ENCODE measurements at regions not wholly inside any gene's neighbourhood (a gene's known extent, or its start where the extent isn't known, plus 50 kb on each side); places are given as distances from the start of the nearest gene placed in this dataset.

DNA sequence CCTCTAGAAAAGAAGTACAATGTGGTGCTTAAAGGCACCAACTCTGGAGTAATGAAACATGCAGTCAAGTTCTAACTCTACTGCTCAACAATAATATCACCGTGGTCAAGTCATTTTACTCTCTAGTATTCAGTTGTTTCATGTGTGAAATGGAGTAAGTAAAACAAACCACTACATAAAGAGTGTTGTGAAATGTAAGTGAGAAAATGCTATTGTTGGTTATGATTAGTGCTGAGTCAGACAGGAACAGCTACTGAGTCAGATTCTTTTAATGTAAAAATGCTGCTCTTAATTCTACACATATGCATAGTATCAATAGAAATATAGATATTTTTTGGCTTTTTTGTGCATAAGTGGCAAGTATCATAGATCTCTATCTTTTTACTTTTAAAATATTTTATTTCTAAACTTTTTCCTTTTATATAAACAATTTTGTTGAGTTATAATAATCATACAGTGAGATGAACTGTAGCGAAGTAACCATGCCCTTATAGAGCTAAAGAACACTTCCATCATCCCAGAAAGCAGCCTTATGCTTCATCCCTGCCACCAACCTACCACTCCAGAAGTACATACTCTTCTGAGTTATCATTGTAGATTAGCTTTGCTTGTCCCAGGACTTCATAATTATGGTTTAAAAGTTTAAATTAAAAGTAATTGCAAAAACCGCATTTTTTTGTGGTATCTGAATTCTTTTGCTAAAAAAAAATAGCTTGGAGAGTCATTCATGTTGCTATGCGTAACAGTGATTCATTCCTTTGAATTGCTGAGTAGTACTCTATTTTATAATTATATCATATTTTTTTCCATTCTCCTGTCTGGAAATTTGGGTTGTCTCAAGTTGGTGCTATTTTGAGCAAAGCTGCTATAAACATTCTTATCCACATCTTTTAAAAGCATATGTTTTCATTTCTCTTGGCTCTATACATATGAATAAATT lies 548.2 kb upstream of the CLINT1 start:
- peak; percentile 46 for FAIRE-seq
- no peak for TF ChIP-seq POLR2AphosphoS5 (IDR thresholded peaks at IDR 0.05; ENCODE audit: low read depth, low read length)
- no peak for TF ChIP-seq TAF1 (IDR thresholded peaks at IDR 0.05; ENCODE audit: borderline replicate concordance, low read depth, low read length)
- TF ChIP-seq POLR2A (IDR thresholded peaks at IDR 0.05; ENCODE audit: low read depth, low read length) = no peak

DNA sequence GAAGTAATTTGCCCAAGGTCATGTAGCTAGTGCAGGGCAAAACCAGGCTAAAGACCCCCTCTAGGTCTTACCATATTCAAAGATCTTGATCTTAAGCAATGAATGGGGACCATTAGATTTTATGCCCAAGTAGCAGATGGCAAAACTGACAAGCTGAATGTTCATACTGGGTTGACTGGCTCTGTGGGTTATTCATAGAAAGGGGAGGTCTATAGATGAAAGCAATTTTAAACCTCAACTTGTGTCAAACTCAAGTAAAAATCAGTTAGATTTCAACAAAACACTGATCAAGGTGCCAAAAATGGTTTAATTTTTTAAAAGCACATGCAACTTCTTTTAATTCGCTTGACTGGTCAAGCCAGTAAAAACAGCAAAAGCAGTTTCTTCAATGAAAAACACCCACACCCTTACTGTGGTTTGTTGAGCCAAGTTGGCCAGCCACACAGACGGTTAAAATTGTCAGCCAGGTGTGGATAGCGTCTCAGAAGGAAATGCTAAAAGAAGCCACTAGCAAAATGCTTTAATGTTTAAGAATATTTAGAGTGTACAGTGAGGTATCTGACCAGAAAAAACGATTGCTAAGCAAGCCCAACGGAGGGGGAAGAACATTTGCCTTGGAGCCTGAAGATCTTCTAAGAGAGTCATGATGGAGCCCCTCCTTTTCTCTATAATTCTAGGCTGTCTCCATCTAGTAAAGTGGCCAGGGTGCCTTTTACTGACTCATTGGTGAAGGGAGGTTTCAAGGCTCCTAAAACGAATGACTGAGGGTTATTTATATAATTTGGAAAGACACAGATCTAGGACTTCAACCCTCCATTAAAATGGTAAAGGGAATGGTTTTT lies 539.6 kb upstream of the CLINT1 start:
- FAIRE-seq (no peak), DNase-seq (ENCODE audit: insufficient read length) (no peak)
- no peak for TF ChIP-seq TAF1 (IDR thresholded peaks at IDR 0.05; ENCODE audit: borderline replicate concordance, low read depth, low read length)
- no peak for TF ChIP-seq POLR2A (IDR thresholded peaks at IDR 0.05; ENCODE audit: low read depth, low read length)
- TF ChIP-seq POLR2AphosphoS5 (IDR thresholded peaks at IDR 0.05; ENCODE audit: low read depth, low read length) = no peak

More for the DNA sequence above, 548.2 kb upstream of the CLINT1 start:
- DNase-seq (ENCODE audit: insufficient read length) = no peak

DNA sequence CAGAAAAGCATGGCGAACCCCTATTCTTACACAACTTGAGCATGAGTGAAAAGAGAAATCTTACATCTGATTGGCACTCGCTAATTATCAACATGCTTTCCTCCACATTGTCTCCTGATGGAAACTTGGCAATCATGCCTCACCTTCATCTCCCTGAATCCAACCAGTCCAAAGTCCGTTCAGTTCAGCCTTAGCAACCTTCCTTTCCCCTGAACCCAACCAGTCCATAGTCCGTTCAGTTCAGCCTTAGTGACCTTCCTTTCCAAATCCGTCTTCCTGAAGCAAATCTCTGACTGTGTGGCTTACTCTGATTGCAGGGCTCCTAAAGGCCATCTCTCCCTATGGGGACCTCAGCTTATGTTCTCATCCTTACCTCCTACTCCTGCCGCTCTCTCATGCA lies 538.3 kb upstream of the CLINT1 start:
- DNase-seq (ENCODE audit: insufficient read length) = no peak
- FAIRE-seq = no peak
- TF ChIP-seq POLR2A (IDR thresholded peaks at IDR 0.05; ENCODE audit: low read depth, low read length) (no peak), TAF1 (IDR thresholded peaks at IDR 0.05; ENCODE audit: borderline replicate concordance, low read depth, low read length) (no peak), POLR2AphosphoS5 (IDR thresholded peaks at IDR 0.05; ENCODE audit: low read depth, low read length) (no peak)

DNA sequence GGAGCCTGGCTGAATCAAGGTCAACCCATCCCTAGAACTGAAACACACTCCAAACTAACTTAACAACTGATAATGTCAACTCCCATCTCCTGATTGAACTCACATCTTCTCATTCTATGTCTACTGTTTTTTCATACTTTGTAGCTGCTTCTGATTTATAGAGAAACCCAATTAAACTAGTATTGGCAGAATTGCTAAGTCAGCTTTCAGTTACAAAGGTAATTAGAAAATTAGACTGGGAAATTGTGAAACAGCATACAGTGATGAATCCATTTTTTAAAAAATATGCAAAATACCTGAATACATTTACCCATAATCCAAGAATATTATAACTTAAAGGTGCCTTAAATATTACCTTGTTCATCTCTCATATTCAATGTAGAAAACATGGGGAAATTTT lies 535.2 kb upstream of the CLINT1 start:
- no peak for FAIRE-seq
- TF ChIP-seq POLR2A (IDR thresholded peaks at IDR 0.05; ENCODE audit: low read depth, low read length) (no peak), POLR2AphosphoS5 (IDR thresholded peaks at IDR 0.05; ENCODE audit: low read depth, low read length) (no peak), TAF1 (IDR thresholded peaks at IDR 0.05; ENCODE audit: borderline replicate concordance, low read depth, low read length) (no peak)
- no peak for DNase-seq (ENCODE audit: insufficient read length)

- no peak for TF ChIP-seq POLR2A (IDR thresholded peaks at IDR 0.05; ENCODE audit: low read depth, low read length)
- TF ChIP-seq TAF1 (IDR thresholded peaks at IDR 0.05; ENCODE audit: borderline replicate concordance, low read depth, low read length) = no peak
- TF ChIP-seq POLR2AphosphoS5 (IDR thresholded peaks at IDR 0.05; ENCODE audit: low read depth, low read length) = no peak
- DNase-seq (ENCODE audit: insufficient read length) (no peak), FAIRE-seq (no peak)
Observed at GRCh38 chr5:158393457-158393856, 534.5 kb upstream of the CLINT1 start.

- TF ChIP-seq POLR2A (IDR thresholded peaks at IDR 0.05; ENCODE audit: low read depth, low read length) = no peak
- no peak for TF ChIP-seq POLR2AphosphoS5 (IDR thresholded peaks at IDR 0.05; ENCODE audit: low read depth, low read length)
- TF ChIP-seq TAF1 (IDR thresholded peaks at IDR 0.05; ENCODE audit: borderline replicate concordance, low read depth, low read length) = no peak
- DNase-seq (ENCODE audit: insufficient read length) = no peak
- FAIRE-seq = no peak
Observed at GRCh38 chr5:158392753-158393152, 533.8 kb upstream of the CLINT1 start.

- no peak for FAIRE-seq
- DNase-seq (ENCODE audit: insufficient read length) = no peak
- TF ChIP-seq POLR2AphosphoS5 (IDR thresholded peaks at IDR 0.05; ENCODE audit: low read depth, low read length) (no peak), TAF1 (IDR thresholded peaks at IDR 0.05; ENCODE audit: borderline replicate concordance, low read depth, low read length) (no peak), POLR2A (IDR thresholded peaks at IDR 0.05; ENCODE audit: low read depth, low read length) (no peak)
Observed at GRCh38 chr5:158390577-158390976, 531.6 kb upstream of the CLINT1 start.

- DNase-seq (ENCODE audit: insufficient read length) (no peak), FAIRE-seq (no peak)
- no peak for TF ChIP-seq POLR2A (IDR thresholded peaks at IDR 0.05; ENCODE audit: low read depth, low read length)
- no peak for TF ChIP-seq TAF1 (IDR thresholded peaks at IDR 0.05; ENCODE audit: borderline replicate concordance, low read depth, low read length)
- no peak for TF ChIP-seq POLR2AphosphoS5 (IDR thresholded peaks at IDR 0.05; ENCODE audit: low read depth, low read length)
Observed at GRCh38 chr5:158389786-158390185, 530.8 kb upstream of the CLINT1 start.

GRCh38 chr5:158388021-158388420 lies 529.1 kb upstream of the CLINT1 start:
- no peak for TF ChIP-seq POLR2A (IDR thresholded peaks at IDR 0.05; ENCODE audit: low read depth, low read length)
- no peak for TF ChIP-seq POLR2AphosphoS5 (IDR thresholded peaks at IDR 0.05; ENCODE audit: low read depth, low read length)
- TF ChIP-seq TAF1 (IDR thresholded peaks at IDR 0.05; ENCODE audit: borderline replicate concordance, low read depth, low read length) = no peak
- FAIRE-seq (no peak), DNase-seq (ENCODE audit: insufficient read length) (no peak)

DNA sequence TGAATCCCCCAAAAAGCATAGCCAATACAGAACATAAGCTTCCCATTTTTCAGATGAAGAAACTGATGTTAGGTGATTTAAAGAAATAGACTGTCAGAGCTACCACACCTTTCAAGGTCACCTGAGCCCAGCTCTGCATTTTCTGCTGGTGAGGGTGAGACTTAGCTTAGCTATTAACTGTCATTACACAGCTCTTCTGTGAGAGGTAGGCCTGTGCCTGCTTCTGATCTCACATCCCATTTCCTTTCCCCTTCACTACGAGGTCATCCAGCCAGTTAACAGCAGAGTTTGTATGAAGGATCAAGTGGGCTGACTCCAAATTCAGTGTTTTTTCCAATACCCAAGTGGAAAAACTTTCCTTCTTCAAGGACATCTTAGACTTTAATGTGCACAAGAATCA lies 528.6 kb upstream of the CLINT1 start:
- FAIRE-seq = peak; percentile 42

DNA sequence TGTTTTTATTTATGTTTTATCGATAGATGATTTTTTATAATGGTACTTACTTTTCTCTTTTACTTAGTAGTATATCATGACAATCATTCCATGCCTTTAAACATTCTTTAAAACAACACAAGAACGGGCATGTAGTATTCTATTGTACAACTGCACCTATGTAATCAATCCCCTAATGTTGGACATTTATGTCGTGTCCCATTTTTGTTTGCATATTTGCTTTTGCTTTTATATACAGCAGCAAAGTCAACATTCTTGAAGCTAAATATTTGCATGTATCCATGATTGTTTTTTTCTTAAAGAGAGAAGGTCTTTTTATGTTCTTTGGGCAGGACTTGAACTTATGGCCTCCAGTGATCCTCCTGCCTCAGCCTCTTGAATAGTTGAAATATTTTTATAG lies 527.0 kb upstream of the CLINT1 start:
- no peak for FAIRE-seq
- DNase-seq (ENCODE audit: insufficient read length) = no peak
- TF ChIP-seq POLR2AphosphoS5 (IDR thresholded peaks at IDR 0.05; ENCODE audit: low read depth, low read length) (no peak), TAF1 (IDR thresholded peaks at IDR 0.05; ENCODE audit: borderline replicate concordance, low read depth, low read length) (no peak), POLR2A (IDR thresholded peaks at IDR 0.05; ENCODE audit: low read depth, low read length) (no peak)

More for the DNA sequence above, 528.6 kb upstream of the CLINT1 start:
- no peak for DNase-seq (ENCODE audit: insufficient read length)
- TF ChIP-seq POLR2AphosphoS5 (IDR thresholded peaks at IDR 0.05; ENCODE audit: low read depth, low read length) (no peak), TAF1 (IDR thresholded peaks at IDR 0.05; ENCODE audit: borderline replicate concordance, low read depth, low read length) (no peak), POLR2A (IDR thresholded peaks at IDR 0.05; ENCODE audit: low read depth, low read length) (no peak)

Data from GM12892 (cell line).